ENCODE measurements at regions not wholly inside any gene's neighbourhood (a gene's known extent, or its start where the extent isn't known, plus 50 kb on each side); places are given as distances from the start of the nearest gene placed in this dataset.

GRCh38 chr2:57575700-57576268 lies 470.8 kb upstream of the VRK2 start:
- no peaks in the 10 kb centered on the region for H3K4me1 ChIP-seq
- WGBS, 2 donors (ENCODE audit: low coverage in 1 of 2): 66 to 67% methylated on average over 5 of the region's 5 CpGs
- no peak for ATAC-seq

GRCh38 chr2:57576983-57577382 lies 469.6 kb upstream of the VRK2 start:
- Histone ChIP-seq H3K27ac (no peak overlapping the region), H3K36me3 (no peaks in the 10 kb centered on the region), H3K4me1 (no peaks in the 10 kb centered on the region), H3K4me3 (no peak overlapping the region), H3K27me3 (no peaks in the 10 kb centered on the region), H3K9me3 (no peaks in the 10 kb centered on the region)
- WGBS, 2 donors (ENCODE audit: low coverage in 1 of 2): 83 to 100% methylated on average over 1 of the region's 1 CpG
- TF ChIP-seq CTCF (IDR thresholded peaks at IDR 0.05) (no peak), POLR2AphosphoS5 (IDR thresholded peaks at IDR 0.05) (no peak), EP300 (IDR thresholded peaks at IDR 0.05) (no peak)
- ATAC-seq: no peak

More at GRCh38 chr2:57575700-57576268, 470.8 kb upstream of the VRK2 start:
- no peaks in the 10 kb centered on the region for H3K27me3 ChIP-seq
- no peak for TF ChIP-seq POLR2A (IDR thresholded peaks at IDR 0.05)
- TF ChIP-seq CTCF (IDR thresholded peaks at IDR 0.05): no peak
- no peaks in the 10 kb centered on the region for H3K36me3 ChIP-seq
- H3K27ac ChIP-seq: no peak overlapping the region
- H3K9me3 ChIP-seq: no peaks in the 10 kb centered on the region
- H3K4me3 ChIP-seq: no peak overlapping the region

- ATAC-seq: no peak
- H3K36me3 ChIP-seq: no peaks in the 10 kb centered on the region
- H3K27ac ChIP-seq: no peak overlapping the region
- H3K4me1 ChIP-seq: no peaks in the 10 kb centered on the region
- H3K27me3 ChIP-seq: no peaks in the 10 kb centered on the region
- WGBS, 2 donors (ENCODE audit: low coverage in 1 of 2): 77% methylated on average over 1 of the region's 1 CpG; no CpG with 5 or more reads in 1 of the 2 donors
- H3K4me3 ChIP-seq: no peak overlapping the region
- TF ChIP-seq EP300 (IDR thresholded peaks at IDR 0.05): no peak
- no peak for TF ChIP-seq POLR2A (IDR thresholded peaks at IDR 0.05)
- no peak for TF ChIP-seq POLR2AphosphoS5 (IDR thresholded peaks at IDR 0.05)
- TF ChIP-seq CTCF (IDR thresholded peaks at IDR 0.05): no peak
- no peaks in the 10 kb centered on the region for H3K9me3 ChIP-seq
Measured at GRCh38 chr2:57597940-57598339, 448.7 kb upstream of the VRK2 start.

- Histone ChIP-seq H3K27ac (no peak overlapping the region), H3K9me3 (no peaks in the 10 kb centered on the region), H3K27me3 (no peaks in the 10 kb centered on the region), H3K4me1 (no peaks in the 10 kb centered on the region), H3K4me3 (no peak overlapping the region), H3K36me3 (no peaks in the 10 kb centered on the region)
- no peak for TF ChIP-seq POLR2AphosphoS5 (IDR thresholded peaks at IDR 0.05)
- TF ChIP-seq POLR2A (IDR thresholded peaks at IDR 0.05): no peak
- TF ChIP-seq CTCF (IDR thresholded peaks at IDR 0.05): no peak
- TF ChIP-seq EP300 (IDR thresholded peaks at IDR 0.05): no peak
- 38 to 51% methylated on average over 4 of the region's 4 CpGs for WGBS, 2 donors (ENCODE audit: low coverage in 1 of 2)
- no peak for ATAC-seq
Measured at GRCh38 chr2:57598551-57598950, 448.1 kb upstream of the VRK2 start.

- no peaks in the 10 kb centered on the region for H3K36me3 ChIP-seq
- TF ChIP-seq POLR2A (IDR thresholded peaks at IDR 0.05): no peak
- no peak for TF ChIP-seq POLR2AphosphoS5 (IDR thresholded peaks at IDR 0.05)
- no peak for TF ChIP-seq EP300 (IDR thresholded peaks at IDR 0.05)
- H3K4me3 ChIP-seq: no peak overlapping the region
- H3K4me1 ChIP-seq: no peaks in the 10 kb centered on the region
- H3K9me3 ChIP-seq: peaks cover 0 to 7% (median 0%) of the 10 kb centered on the region in 3 donors
- no peaks in the 10 kb centered on the region for H3K27me3 ChIP-seq
- ATAC-seq: no peak
- no peak overlapping the region for H3K27ac ChIP-seq
- whole genome bisulfite sequencing, 2 donors (ENCODE audit: low coverage in 1 of 2): 73 to 81% methylated on average over 1 to 2 of the region's 2 CpGs
Measured at GRCh38 chr2:57602733-57603132, 443.9 kb upstream of the VRK2 start.
